ENCODE measurements at regions not wholly inside any gene's neighbourhood (a gene's known extent, or its start where the extent isn't known, plus 50 kb on each side); places are given as distances from the start of the nearest gene placed in this dataset.
A peak's percentile ranks its signal among the peaks of the same experiment; 100 is the strongest.

- H3K79me2 ChIP-seq (ENCODE audit: control insufficient read depth, insufficient read depth, low read length, poor library complexity): no peaks in the 10 kb centered on the region
- H2BK12ac ChIP-seq (ENCODE audit: low read length): no peak overlapping the region
- H3K27ac ChIP-seq (ENCODE audit: low read depth, low read length): no peak overlapping the region
- H3K4me2 ChIP-seq (ENCODE audit: low read length): no peak overlapping the region
- no peak overlapping the region for H2BK5ac ChIP-seq (ENCODE audit: low read depth, low read length, poor library complexity)
- DNase-seq: no peak
- H3K79me1 ChIP-seq (ENCODE audit: low read length): no peaks in the 10 kb centered on the region
- H3K4me1 ChIP-seq (ENCODE audit: control insufficient read depth in 1 of 2, insufficient read depth in 2 of 2, low read length in 2 of 2): no peaks in the 10 kb centered on the region
- H3K9ac ChIP-seq (ENCODE audit: low read length): no peak overlapping the region
- H4K8ac ChIP-seq (ENCODE audit: low read depth, low read length): no peak overlapping the region
- no peak overlapping the region for H3K14ac ChIP-seq (ENCODE audit: low read length)
- H3K18ac ChIP-seq (ENCODE audit: low read length): no peak overlapping the region
- no peaks in the 10 kb centered on the region for H3K27me3 ChIP-seq (ENCODE audit: insufficient read depth, low read length)
- no peak overlapping the region for H2AK5ac ChIP-seq (ENCODE audit: low read length)
- H3K4ac ChIP-seq (ENCODE audit: low read depth, low read length): no peak overlapping the region
- no peaks in the 10 kb centered on the region for H3K36me3 ChIP-seq (ENCODE audit: control insufficient read depth in 1 of 2, insufficient read depth in 2 of 2, low read length in 2 of 2)
- H4K91ac ChIP-seq (ENCODE audit: low read depth, low read length): no peak overlapping the region
- no CpG with 5 or more reads among the region's 4 CpGs for whole genome bisulfite sequencing (ENCODE audit: extremely low coverage, insufficient coverage, insufficient read length)
- no peak overlapping the region for H2BK120ac ChIP-seq (ENCODE audit: insufficient read depth, low read length, poor library complexity)
- no peak overlapping the region for H3K23ac ChIP-seq (ENCODE audit: low read length)
- no peak overlapping the region for H4K12ac ChIP-seq (ENCODE audit: low read depth, low read length)
- no peaks in the 10 kb centered on the region for H3K9me3 ChIP-seq (ENCODE audit: insufficient read depth, low read depth, low read length)
- H3K4me3 ChIP-seq (ENCODE audit: low read depth, low read length): no peak overlapping the region
- H2AFZ ChIP-seq (ENCODE audit: insufficient read depth, low read length, poor library complexity): no peak overlapping the region
Measured at GRCh38 chr5:175328176-175328575, 115.8 kb downstream of the DRD1 start.

DNA sequence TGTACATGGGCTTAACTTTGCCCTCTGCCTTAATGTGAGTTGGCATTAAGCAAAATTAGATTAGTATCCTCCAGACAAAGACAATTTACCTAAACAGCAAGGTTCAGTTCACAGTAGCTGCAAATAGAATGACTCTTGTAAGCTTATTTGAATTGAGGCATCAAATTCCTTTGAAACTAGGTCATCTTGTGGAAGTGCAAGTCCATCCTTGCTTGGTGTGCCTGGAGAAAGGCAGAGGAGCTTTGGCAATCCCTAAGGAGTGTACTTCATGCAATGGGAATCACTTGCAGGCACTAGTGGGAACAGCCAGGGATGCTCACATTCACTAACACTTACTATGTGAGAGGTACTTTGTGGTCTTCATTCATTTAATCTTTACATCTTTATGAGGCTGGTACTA, 118.3 kb downstream of the DRD1 start:
- H3K9ac ChIP-seq (ENCODE audit: low read length): no peak overlapping the region

DNA sequence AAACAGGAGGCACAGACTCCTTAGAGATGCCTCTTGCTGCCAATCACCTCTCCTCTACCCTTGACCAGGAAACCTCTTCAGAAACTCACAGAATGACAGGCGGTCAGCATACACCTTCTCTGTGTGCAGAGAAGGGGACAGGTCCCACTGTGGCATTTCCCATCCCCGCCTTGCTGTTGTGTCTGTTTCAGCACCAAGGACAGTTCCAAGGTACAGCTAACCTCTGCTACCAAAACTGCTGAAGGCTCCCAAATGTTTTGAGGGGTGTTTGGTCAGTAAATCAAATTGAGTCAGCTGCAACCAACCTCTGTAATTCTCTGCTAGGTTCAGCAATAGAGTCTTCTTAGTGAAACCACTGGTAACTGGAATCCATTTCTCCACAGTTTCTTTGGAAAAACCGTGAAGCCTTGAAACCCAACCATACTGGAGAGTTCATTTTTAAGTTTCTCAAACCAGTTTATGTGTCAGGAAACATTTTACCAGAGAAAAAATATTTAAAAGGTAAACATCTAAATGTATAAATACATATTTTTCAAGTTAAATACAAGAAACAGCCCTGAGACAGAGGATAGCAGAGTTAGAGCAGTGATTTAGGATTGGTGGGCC, 122.0 kb downstream of the DRD1 start:
- Histone ChIP-seq H2AFZ (ENCODE audit: insufficient read depth, low read length, poor library complexity) (no peak overlapping the region), H3K4me2 (ENCODE audit: low read length) (no peak overlapping the region), H4K12ac (ENCODE audit: low read depth, low read length) (no peak overlapping the region), H3K4me1 (ENCODE audit: control insufficient read depth in 1 of 2, insufficient read depth in 2 of 2, low read length in 2 of 2) (no peaks in the 10 kb centered on the region), H4K8ac (ENCODE audit: low read depth, low read length) (no peak overlapping the region), H3K79me1 (ENCODE audit: low read length) (no peaks in the 10 kb centered on the region), H2BK5ac (ENCODE audit: low read depth, low read length, poor library complexity) (no peak overlapping the region), H3K23ac (ENCODE audit: low read length) (no peak overlapping the region), H3K4ac (ENCODE audit: low read depth, low read length) (no peak overlapping the region), H2BK120ac (ENCODE audit: insufficient read depth, low read length, poor library complexity) (no peak overlapping the region), H3K27ac (ENCODE audit: low read depth, low read length) (no peak overlapping the region), H3K18ac (ENCODE audit: low read length) (no peak overlapping the region), H3K14ac (ENCODE audit: low read length) (no peak overlapping the region), H3K79me2 (ENCODE audit: control insufficient read depth, insufficient read depth, low read length, poor library complexity) (no peaks in the 10 kb centered on the region), H3K9me3 (ENCODE audit: insufficient read depth, low read depth, low read length) (no peaks in the 10 kb centered on the region), H3K36me3 (ENCODE audit: control insufficient read depth in 1 of 2, insufficient read depth in 2 of 2, low read length in 2 of 2) (no peaks in the 10 kb centered on the region), H3K9ac (ENCODE audit: low read length) (no peak overlapping the region), H2BK12ac (ENCODE audit: low read length) (no peak overlapping the region), H3K4me3 (ENCODE audit: low read depth, low read length) (no peak overlapping the region), H4K91ac (ENCODE audit: low read depth, low read length) (no peak overlapping the region), H3K27me3 (ENCODE audit: insufficient read depth, low read length) (no peaks in the 10 kb centered on the region), H2AK5ac (ENCODE audit: low read length) (no peak overlapping the region)
- no CpG with 5 or more reads among the region's 3 CpGs for WGBS (ENCODE audit: extremely low coverage, insufficient coverage, insufficient read length)
- DNase-seq: peak; percentile 35 to 76

More for the DNA sequence above, 118.3 kb downstream of the DRD1 start:
- Histone ChIP-seq H4K12ac (ENCODE audit: low read depth, low read length) (no peak overlapping the region), H3K18ac (ENCODE audit: low read length) (no peak overlapping the region), H3K4me3 (ENCODE audit: low read depth, low read length) (no peak overlapping the region), H3K36me3 (ENCODE audit: control insufficient read depth in 1 of 2, insufficient read depth in 2 of 2, low read length in 2 of 2) (no peaks in the 10 kb centered on the region), H2BK5ac (ENCODE audit: low read depth, low read length, poor library complexity) (no peak overlapping the region), H3K27me3 (ENCODE audit: insufficient read depth, low read length) (no peaks in the 10 kb centered on the region), H3K79me2 (ENCODE audit: control insufficient read depth, insufficient read depth, low read length, poor library complexity) (no peaks in the 10 kb centered on the region), H3K27ac (ENCODE audit: low read depth, low read length) (no peak overlapping the region), H3K79me1 (ENCODE audit: low read length) (no peaks in the 10 kb centered on the region), H2BK120ac (ENCODE audit: insufficient read depth, low read length, poor library complexity) (no peak overlapping the region), H2BK12ac (ENCODE audit: low read length) (no peak overlapping the region), H2AK5ac (ENCODE audit: low read length) (no peak overlapping the region), H3K14ac (ENCODE audit: low read length) (no peak overlapping the region), H3K4ac (ENCODE audit: low read depth, low read length) (no peak overlapping the region), H3K23ac (ENCODE audit: low read length) (no peak overlapping the region), H4K8ac (ENCODE audit: low read depth, low read length) (no peak overlapping the region), H3K9me3 (ENCODE audit: insufficient read depth, low read depth, low read length) (no peaks in the 10 kb centered on the region), H3K4me2 (ENCODE audit: low read length) (no peak overlapping the region), H3K4me1 (ENCODE audit: control insufficient read depth in 1 of 2, insufficient read depth in 2 of 2, low read length in 2 of 2) (no peaks in the 10 kb centered on the region), H2AFZ (ENCODE audit: insufficient read depth, low read length, poor library complexity) (no peak overlapping the region), H4K91ac (ENCODE audit: low read depth, low read length) (no peak overlapping the region)
- peak in 1 of 2 donors; percentile 24 for DNase-seq

GRCh38 chr5:175319199-175319598, 124.8 kb downstream of the DRD1 start:
- no peak for DNase-seq
- H3K27ac ChIP-seq (ENCODE audit: low read depth, low read length): no peak overlapping the region
- no peak overlapping the region for H3K14ac ChIP-seq (ENCODE audit: low read length)
- H3K36me3 ChIP-seq (ENCODE audit: control insufficient read depth in 1 of 2, insufficient read depth in 2 of 2, low read length in 2 of 2): no peaks in the 10 kb centered on the region
- no peak overlapping the region for H3K4ac ChIP-seq (ENCODE audit: low read depth, low read length)
- no peak overlapping the region for H2BK120ac ChIP-seq (ENCODE audit: insufficient read depth, low read length, poor library complexity)
- H3K27me3 ChIP-seq (ENCODE audit: insufficient read depth, low read length): no peaks in the 10 kb centered on the region
- no peaks in the 10 kb centered on the region for H3K79me1 ChIP-seq (ENCODE audit: low read length)
- no peaks in the 10 kb centered on the region for H3K4me1 ChIP-seq (ENCODE audit: control insufficient read depth in 1 of 2, insufficient read depth in 2 of 2, low read length in 2 of 2)
- no peak overlapping the region for H4K12ac ChIP-seq (ENCODE audit: low read depth, low read length)
- H4K91ac ChIP-seq (ENCODE audit: low read depth, low read length): no peak overlapping the region
- no peaks in the 10 kb centered on the region for H3K79me2 ChIP-seq (ENCODE audit: control insufficient read depth, insufficient read depth, low read length, poor library complexity)
- H3K18ac ChIP-seq (ENCODE audit: low read length): no peak overlapping the region
- no peak overlapping the region for H4K8ac ChIP-seq (ENCODE audit: low read depth, low read length)
- no peak overlapping the region for H2AFZ ChIP-seq (ENCODE audit: insufficient read depth, low read length, poor library complexity)
- no CpG with 5 or more reads among the region's 2 CpGs for WGBS (ENCODE audit: extremely low coverage, insufficient coverage, insufficient read length)
- no peak overlapping the region for H2BK5ac ChIP-seq (ENCODE audit: low read depth, low read length, poor library complexity)
- H2AK5ac ChIP-seq (ENCODE audit: low read length): no peak overlapping the region
- no peak overlapping the region for H2BK12ac ChIP-seq (ENCODE audit: low read length)
- no peak overlapping the region for H3K4me3 ChIP-seq (ENCODE audit: low read depth, low read length)
- H3K9me3 ChIP-seq (ENCODE audit: insufficient read depth, low read depth, low read length): no peaks in the 10 kb centered on the region
- H3K4me2 ChIP-seq (ENCODE audit: low read length): no peak overlapping the region
- H3K23ac ChIP-seq (ENCODE audit: low read length): no peak overlapping the region
- H3K9ac ChIP-seq (ENCODE audit: low read length): no peak overlapping the region
